Lower lobe of right lung (tissue), 2 donors: ENCODE measurements at regions not wholly inside any gene's neighbourhood (a gene's known extent, or its start where the extent isn't known, plus 50 kb on each side); places are given as distances from the start of the nearest gene placed in this dataset.

ENCODE experiments used
- ATAC-seq, 2 donors: fragments of 200-7000 bp; cut with Tn5 transposase; one replicate each; pipeline ENCODE4 v1.9.1; 2020 to 2022; ENCODE audit warnings: mild to moderate bottlenecking in 2 of 2, moderate library complexity in 2 of 2
- DNase-seq: peaks from one replicate; pipeline ENCODE4 v3.0.0-alpha.2; 2020
- H3K27ac ChIP-seq: fragments of 200-600 bp; one replicate; pipeline ENCODE4 v1.8.0; 2022
- H3K27me3 ChIP-seq: fragments of 200-600 bp; one replicate; pipeline ENCODE4 v1.8.0; 2022; ENCODE audit warnings: low read depth
- H3K36me3 ChIP-seq: fragments of 200-600 bp; one replicate; pipeline ENCODE4 v1.8.0; 2022; ENCODE audit warnings: mild to moderate bottlenecking
- H3K4me1 ChIP-seq: fragments of 200-600 bp; one replicate; pipeline ENCODE4 v1.8.0; 2022
- H3K4me3 ChIP-seq: fragments of 200-600 bp; one replicate; pipeline ENCODE4 v1.8.0; 2022; ENCODE audit warnings: mild to moderate bottlenecking
- H3K9me3 ChIP-seq: fragments of 200-600 bp; one replicate; pipeline ENCODE4 v1.8.0; 2022
- CTCF ChIP-seq: fragments of 200-600 bp; IDR thresholded peaks from one replicate; pipeline ENCODE4 v1.8.0; 2022; ENCODE audit warnings: antibody characterized with exemption, mild to moderate bottlenecking
- intact Hi-C: fragments of 100-400 bp; cut with DNase I; formaldehyde crosslinking; loops from one replicate; pipeline ENCODE4 v1.11.0; 2022
- donor health status: DM: no; HTN: yes; CAD: no; lungs with severe emphysema.

GRCh38 chr3:94673876-94674275 is 611.0 kb downstream of the NSUN3 start:
- DNase-seq (no peak), ATAC-seq (no peak)
- intact Hi-C loops = no loop called here
- Histone ChIP-seq H3K9me3 (no peaks in the 10 kb centered on the region), H3K4me1 (no peaks in the 10 kb centered on the region), H3K27ac (no peak overlapping the region), H3K4me3 (no peak overlapping the region), H3K36me3 (no peaks in the 10 kb centered on the region), H3K27me3 (no peaks in the 10 kb centered on the region)
- no peak for TF ChIP-seq CTCF

- ATAC-seq = no peak
- no peaks in the 10 kb centered on the region for H3K27me3 ChIP-seq
These were observed 623.3 kb downstream of the NSUN3 start for GRCh38 chr3:94686208-94686607.

DNA sequence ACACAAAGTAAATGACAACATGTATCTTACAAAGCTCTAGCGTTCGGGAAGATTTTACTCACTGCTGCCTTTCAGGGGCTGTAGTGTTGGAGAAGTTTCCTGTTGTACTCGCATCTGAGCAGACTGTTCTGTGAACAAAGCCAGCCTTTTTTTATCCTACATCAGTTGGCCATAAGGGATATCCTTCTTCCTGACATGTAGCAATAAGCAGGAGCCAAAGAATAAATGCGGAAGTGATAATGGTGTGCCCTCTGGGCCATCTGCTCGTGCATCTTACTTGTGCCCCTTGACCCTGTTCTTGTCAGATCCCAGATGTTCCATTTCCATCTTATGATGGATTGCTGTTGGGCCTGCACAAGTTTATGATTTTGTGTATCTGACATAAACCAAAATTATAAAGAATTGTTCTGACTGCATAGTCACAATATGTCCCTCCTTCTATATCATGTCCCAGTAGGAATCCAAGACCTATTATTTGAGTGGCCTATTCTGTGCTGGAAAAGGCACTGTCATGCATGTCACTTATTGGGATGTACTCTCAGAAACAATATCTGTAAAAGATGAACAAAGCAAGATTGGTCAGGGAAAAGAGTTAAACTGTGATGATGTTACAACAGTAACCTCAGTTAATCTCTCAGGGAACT is 631.3 kb downstream of the NSUN3 start:
- no peak for TF ChIP-seq CTCF
- ATAC-seq = no peak
- no peaks in the 10 kb centered on the region for H3K4me1 ChIP-seq
- no peak for DNase-seq
- H3K4me3 ChIP-seq = no peak overlapping the region
- H3K27me3 ChIP-seq = no peaks in the 10 kb centered on the region
- no peaks in the 10 kb centered on the region for H3K36me3 ChIP-seq
- intact Hi-C loops = no loop called here
- no peaks in the 10 kb centered on the region for H3K9me3 ChIP-seq
- no peak overlapping the region for H3K27ac ChIP-seq

More at GRCh38 chr3:94686208-94686607, 623.3 kb downstream of the NSUN3 start:
- intact Hi-C loops = no loop called here
- Histone ChIP-seq H3K4me3 (no peak overlapping the region), H3K27ac (no peak overlapping the region), H3K4me1 (no peaks in the 10 kb centered on the region), H3K36me3 (no peaks in the 10 kb centered on the region), H3K9me3 (peaks cover 4% of the 10 kb centered on the region)
- TF ChIP-seq CTCF = no peak
- no peak for DNase-seq

DNA sequence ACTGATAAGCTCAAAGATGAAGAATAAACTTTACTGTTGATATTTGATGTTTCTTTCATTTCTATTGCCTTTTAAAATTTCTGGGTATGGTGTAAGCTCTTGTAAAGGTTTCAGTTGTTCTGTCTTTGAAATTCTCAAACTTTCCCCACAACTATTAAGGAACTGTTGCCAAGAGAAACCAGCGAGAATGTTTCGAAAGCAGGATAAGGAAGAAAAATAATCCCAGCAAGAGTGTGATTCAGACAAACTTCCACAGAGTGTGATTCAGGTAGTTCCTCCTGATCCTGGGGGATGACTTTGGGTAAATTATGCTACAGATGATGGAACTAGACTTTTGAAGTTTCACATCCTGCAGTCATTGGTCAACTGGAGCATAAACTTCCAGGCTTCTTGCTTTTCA is 632.0 kb downstream of the NSUN3 start:
- ATAC-seq (no peak), DNase-seq (no peak)
- no peak overlapping the region for H3K4me3 ChIP-seq
- H3K36me3 ChIP-seq = no peaks in the 10 kb centered on the region
- no peaks in the 10 kb centered on the region for H3K9me3 ChIP-seq
- no peak for TF ChIP-seq CTCF
- intact Hi-C loops = no loop called here
- no peak overlapping the region for H3K27ac ChIP-seq
- H3K27me3 ChIP-seq = no peaks in the 10 kb centered on the region
- no peaks in the 10 kb centered on the region for H3K4me1 ChIP-seq

DNA sequence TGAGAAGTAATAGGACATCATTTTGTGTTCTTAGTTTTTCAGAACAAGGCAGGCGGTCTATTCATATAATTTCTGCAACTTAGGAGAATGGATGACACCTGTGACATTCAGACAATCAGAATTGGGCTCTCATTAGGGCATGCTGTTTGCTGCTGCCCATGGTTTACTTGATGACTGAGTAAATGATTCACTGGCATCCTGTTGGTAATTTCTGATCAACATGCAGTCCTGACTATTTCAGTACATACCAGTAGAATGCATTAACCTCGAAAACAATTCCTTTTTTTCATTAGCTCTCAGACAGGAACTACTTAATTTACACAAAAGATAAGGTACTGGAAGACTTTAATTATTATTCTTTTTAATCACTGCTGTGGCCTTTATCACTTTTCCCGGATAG is 641.6 kb downstream of the NSUN3 start:
- no peaks in the 10 kb centered on the region for H3K27me3 ChIP-seq
- ATAC-seq (no peak), DNase-seq (no peak)
- TF ChIP-seq CTCF = no peak
- H3K4me1 ChIP-seq = no peaks in the 10 kb centered on the region
- no peak overlapping the region for H3K4me3 ChIP-seq
- H3K27ac ChIP-seq = no peak overlapping the region
- peaks cover 4% of the 10 kb centered on the region for H3K9me3 ChIP-seq
- H3K36me3 ChIP-seq = no peaks in the 10 kb centered on the region
- intact Hi-C loops = no loop called here
